ENCODE measurements at regions not wholly inside any gene's neighbourhood (a gene's known extent, or its start where the extent isn't known, plus 50 kb on each side); places are given as distances from the start of the nearest gene placed in this dataset.

DNA sequence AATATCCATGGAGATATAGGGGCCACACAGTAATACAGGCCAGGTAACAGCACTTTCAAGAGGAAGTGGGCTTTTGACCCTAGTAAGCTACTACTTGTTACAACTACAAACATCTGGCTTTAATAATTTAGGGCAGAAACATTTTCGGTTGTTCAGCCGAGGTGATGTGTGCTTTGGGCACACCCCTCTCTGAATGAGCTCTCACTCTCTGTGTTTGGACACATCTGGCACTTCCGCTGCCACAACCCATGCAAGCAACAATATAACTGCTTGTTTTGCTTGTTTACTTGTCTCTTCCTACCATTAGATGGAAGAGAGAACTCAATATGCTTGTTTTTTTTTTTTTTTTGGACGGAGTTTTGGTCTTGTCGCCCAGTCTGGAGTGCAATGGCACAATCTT, 277.2 kb downstream of the HS3ST1 start:
- no peaks in the 10 kb centered on the region for H3K9me3 ChIP-seq (ENCODE audit: control insufficient read depth, insufficient read depth, low read length)
- H3K4me1 ChIP-seq (ENCODE audit: control insufficient read depth, insufficient read depth, low read length), result peaks cover 19% of the 10 kb centered on the region
- H3K27me3 ChIP-seq (ENCODE audit: control insufficient read depth, insufficient read depth, low read length), result no peaks in the 10 kb centered on the region
- no peak overlapping the region for H3K9ac ChIP-seq (ENCODE audit: low read depth, low read length)
- no peaks in the 10 kb centered on the region for H3K36me3 ChIP-seq (ENCODE audit: control insufficient read depth, insufficient read depth, low read length)
- no peak overlapping the region for H3K4me3 ChIP-seq (ENCODE audit: low read depth, low read length)

DNA sequence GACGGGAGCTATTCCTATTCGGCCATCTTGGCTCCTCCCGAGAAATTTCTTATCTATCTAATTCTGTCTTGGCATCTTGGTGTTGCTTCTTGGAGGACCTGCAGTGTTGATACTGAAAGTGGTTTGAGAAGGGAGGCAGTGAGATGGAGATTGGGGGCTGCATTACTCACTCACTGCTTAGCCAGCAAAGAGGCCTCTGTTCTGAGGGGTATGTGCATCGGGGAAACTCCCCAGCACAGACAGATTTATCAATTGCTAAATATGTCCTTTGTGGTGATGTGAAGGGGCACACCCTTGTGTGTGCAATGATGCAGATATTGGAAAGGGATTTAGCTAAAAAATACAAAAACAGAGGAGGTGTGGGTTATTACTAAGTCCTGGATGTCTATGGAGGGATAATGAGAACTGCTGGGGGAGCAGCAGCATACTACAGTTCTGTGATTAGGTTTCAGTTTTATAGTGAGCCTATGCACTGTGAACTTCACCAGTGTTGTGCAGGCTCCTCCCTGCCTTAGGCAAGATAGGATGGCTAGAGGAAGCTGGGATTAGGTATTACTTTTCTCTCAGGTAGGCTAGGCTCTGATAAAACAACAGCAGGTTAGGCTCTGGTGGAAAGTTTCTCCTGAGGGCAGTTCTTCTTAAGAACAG, 279.0 kb downstream of the HS3ST1 start:
- H3K36me3 ChIP-seq (ENCODE audit: control insufficient read depth, insufficient read depth, low read length), result no peaks in the 10 kb centered on the region
- H3K27me3 ChIP-seq (ENCODE audit: control insufficient read depth, insufficient read depth, low read length), result no peaks in the 10 kb centered on the region
- peak overlapping the region; percentile 36 for H3K4me3 ChIP-seq (ENCODE audit: low read depth, low read length)
- peak overlapping the region; percentile 70 for H3K9ac ChIP-seq (ENCODE audit: low read depth, low read length)
- peaks cover 12% of the 10 kb centered on the region for H3K4me1 ChIP-seq (ENCODE audit: control insufficient read depth, insufficient read depth, low read length)
- no peaks in the 10 kb centered on the region for H3K9me3 ChIP-seq (ENCODE audit: control insufficient read depth, insufficient read depth, low read length)

DNA sequence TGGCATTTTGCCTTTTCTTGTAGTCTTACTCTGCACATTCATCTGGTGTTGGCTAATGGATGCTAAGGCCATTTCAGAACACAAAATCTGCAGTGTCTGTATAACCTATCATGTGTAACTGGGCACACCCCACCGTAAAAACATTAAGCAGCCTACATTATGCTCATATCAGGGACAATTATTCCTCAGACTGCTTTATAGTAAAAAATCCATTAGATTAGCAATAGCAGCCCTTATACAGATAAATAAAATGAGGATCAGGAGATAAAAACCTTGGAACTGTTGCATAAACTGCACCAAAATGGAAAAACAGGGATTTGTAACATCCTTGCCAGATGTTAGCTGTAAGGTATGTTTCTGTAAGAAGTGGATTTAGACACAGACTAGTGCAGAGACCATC, 288.8 kb downstream of the HS3ST1 start:
- Histone ChIP-seq H3K9me3 (ENCODE audit: control insufficient read depth, insufficient read depth, low read length) (no peaks in the 10 kb centered on the region), H3K4me1 (ENCODE audit: control insufficient read depth, insufficient read depth, low read length) (no peaks in the 10 kb centered on the region), H3K9ac (ENCODE audit: low read depth, low read length) (no peak overlapping the region), H3K36me3 (ENCODE audit: control insufficient read depth, insufficient read depth, low read length) (no peaks in the 10 kb centered on the region), H3K4me3 (ENCODE audit: low read depth, low read length) (no peak overlapping the region), H3K27me3 (ENCODE audit: control insufficient read depth, insufficient read depth, low read length) (no peaks in the 10 kb centered on the region)

DNA sequence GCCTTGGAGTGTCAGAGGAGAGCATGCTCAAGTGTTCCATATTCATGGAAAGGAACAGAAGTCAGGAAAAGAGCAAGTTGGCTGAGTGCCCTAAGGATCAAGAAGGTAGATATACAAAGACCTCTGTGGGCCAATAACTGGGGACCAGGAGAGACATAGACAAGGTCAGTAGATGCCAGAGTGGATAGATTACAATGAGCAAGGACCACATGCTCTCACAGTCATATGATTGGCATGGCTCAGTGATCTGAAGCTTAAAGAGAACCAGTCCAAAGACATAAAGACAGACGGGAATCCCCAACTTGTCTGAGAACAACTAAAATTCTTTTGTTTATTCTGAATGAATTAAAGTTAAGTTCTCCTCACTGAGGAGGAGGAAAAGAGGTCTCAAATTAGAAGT, 289.7 kb downstream of the HS3ST1 start:
- no peaks in the 10 kb centered on the region for H3K9me3 ChIP-seq (ENCODE audit: control insufficient read depth, insufficient read depth, low read length)
- H3K4me1 ChIP-seq (ENCODE audit: control insufficient read depth, insufficient read depth, low read length), result no peaks in the 10 kb centered on the region
- H3K4me3 ChIP-seq (ENCODE audit: low read depth, low read length), result no peak overlapping the region
- H3K27me3 ChIP-seq (ENCODE audit: control insufficient read depth, insufficient read depth, low read length), result no peaks in the 10 kb centered on the region
- no peak overlapping the region for H3K9ac ChIP-seq (ENCODE audit: low read depth, low read length)
- H3K36me3 ChIP-seq (ENCODE audit: control insufficient read depth, insufficient read depth, low read length), result no peaks in the 10 kb centered on the region

DNA sequence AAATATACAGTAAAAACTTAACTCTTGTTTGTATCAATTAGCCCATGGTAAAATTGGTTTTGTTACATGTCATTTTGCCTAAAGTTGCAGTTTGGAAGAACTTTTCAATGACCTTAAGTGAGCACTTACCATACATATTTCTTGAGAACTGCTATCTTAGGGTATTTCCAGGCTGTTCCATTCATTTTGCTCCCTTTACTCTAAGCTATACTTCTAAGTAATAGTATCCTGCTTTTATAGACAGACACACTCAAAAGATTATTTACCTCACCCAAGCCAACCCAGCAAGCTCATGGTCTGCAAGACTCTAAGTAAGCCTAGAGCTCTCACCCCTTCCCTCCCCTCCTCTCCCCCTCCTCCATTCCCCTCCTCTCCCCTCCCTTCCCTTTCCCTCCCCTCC, 294.0 kb downstream of the HS3ST1 start:
- Histone ChIP-seq H3K4me3 (ENCODE audit: low read depth, low read length) (no peak overlapping the region), H3K9ac (ENCODE audit: low read depth, low read length) (no peak overlapping the region), H3K27me3 (ENCODE audit: control insufficient read depth, insufficient read depth, low read length) (no peaks in the 10 kb centered on the region), H3K4me1 (ENCODE audit: control insufficient read depth, insufficient read depth, low read length) (no peaks in the 10 kb centered on the region), H3K36me3 (ENCODE audit: control insufficient read depth, insufficient read depth, low read length) (no peaks in the 10 kb centered on the region), H3K9me3 (ENCODE audit: control insufficient read depth, insufficient read depth, low read length) (no peaks in the 10 kb centered on the region)

DNA sequence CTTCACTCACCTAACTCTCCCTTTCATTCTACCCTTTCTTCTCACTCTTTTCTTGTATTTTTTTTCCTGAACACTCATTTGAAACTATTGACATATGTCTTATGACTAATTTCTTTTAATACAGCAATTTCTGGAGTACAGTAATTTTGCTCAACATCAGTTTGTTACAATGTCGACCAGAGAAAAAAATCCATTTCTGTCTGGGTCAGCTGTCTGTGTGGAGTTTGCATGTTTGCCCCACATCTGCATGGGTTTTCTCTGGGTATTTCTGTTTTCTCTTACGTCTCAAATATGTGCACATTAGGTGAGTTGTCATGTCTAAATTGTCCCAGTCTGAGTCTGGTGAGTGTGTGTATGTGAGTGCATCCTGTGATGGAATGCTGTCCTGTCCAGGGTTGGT, 294.8 kb downstream of the HS3ST1 start:
- Histone ChIP-seq H3K4me1 (ENCODE audit: control insufficient read depth, insufficient read depth, low read length) (no peaks in the 10 kb centered on the region), H3K9ac (ENCODE audit: low read depth, low read length) (no peak overlapping the region), H3K36me3 (ENCODE audit: control insufficient read depth, insufficient read depth, low read length) (no peaks in the 10 kb centered on the region), H3K27me3 (ENCODE audit: control insufficient read depth, insufficient read depth, low read length) (no peaks in the 10 kb centered on the region), H3K4me3 (ENCODE audit: low read depth, low read length) (no peak overlapping the region), H3K9me3 (ENCODE audit: control insufficient read depth, insufficient read depth, low read length) (no peaks in the 10 kb centered on the region)

DNA sequence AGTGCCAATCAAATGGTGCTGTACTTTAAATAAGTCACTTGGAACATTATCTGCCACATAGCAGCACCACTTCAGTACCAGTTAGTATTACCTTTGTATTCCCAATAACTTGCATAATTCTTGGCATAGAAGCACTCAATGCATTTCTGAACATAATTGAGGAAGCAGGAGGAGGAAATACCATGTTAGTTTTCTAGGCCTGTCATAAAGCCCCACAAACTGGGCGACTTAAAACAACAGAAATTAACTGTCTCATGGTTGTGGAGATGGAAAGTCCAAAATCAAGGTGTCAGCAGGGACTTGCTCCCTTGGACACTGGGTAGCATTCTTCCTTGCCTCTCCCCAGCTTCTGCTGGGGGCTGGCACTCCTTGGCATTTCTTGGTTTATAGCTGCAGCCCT, 296.2 kb downstream of the HS3ST1 start:
- Histone ChIP-seq H3K27me3 (ENCODE audit: control insufficient read depth, insufficient read depth, low read length) (no peaks in the 10 kb centered on the region), H3K36me3 (ENCODE audit: control insufficient read depth, insufficient read depth, low read length) (no peaks in the 10 kb centered on the region), H3K9me3 (ENCODE audit: control insufficient read depth, insufficient read depth, low read length) (no peaks in the 10 kb centered on the region), H3K4me3 (ENCODE audit: low read depth, low read length) (no peak overlapping the region), H3K9ac (ENCODE audit: low read depth, low read length) (no peak overlapping the region), H3K4me1 (ENCODE audit: control insufficient read depth, insufficient read depth, low read length) (no peaks in the 10 kb centered on the region)

DNA sequence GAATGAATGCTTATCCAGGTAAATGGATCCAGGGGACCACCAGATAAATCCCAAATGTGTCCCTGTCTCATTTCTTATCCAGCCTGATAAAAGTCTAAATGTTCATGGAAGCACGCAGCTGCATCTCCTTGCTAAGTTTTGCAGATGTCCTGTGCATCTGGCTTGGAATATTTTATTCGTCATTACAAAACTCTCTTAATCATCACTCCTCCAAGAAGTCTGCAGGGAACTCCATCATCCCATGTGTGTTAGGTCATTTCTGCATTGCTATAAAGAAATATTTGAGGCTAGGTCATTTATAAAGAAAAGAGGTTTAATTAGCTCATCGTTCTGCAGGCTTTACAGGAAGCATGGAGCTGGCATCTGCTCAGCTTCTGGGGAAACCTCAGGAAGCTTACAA, 297.2 kb downstream of the HS3ST1 start:
- Histone ChIP-seq H3K27me3 (ENCODE audit: control insufficient read depth, insufficient read depth, low read length) (no peaks in the 10 kb centered on the region), H3K36me3 (ENCODE audit: control insufficient read depth, insufficient read depth, low read length) (no peaks in the 10 kb centered on the region)

DNA sequence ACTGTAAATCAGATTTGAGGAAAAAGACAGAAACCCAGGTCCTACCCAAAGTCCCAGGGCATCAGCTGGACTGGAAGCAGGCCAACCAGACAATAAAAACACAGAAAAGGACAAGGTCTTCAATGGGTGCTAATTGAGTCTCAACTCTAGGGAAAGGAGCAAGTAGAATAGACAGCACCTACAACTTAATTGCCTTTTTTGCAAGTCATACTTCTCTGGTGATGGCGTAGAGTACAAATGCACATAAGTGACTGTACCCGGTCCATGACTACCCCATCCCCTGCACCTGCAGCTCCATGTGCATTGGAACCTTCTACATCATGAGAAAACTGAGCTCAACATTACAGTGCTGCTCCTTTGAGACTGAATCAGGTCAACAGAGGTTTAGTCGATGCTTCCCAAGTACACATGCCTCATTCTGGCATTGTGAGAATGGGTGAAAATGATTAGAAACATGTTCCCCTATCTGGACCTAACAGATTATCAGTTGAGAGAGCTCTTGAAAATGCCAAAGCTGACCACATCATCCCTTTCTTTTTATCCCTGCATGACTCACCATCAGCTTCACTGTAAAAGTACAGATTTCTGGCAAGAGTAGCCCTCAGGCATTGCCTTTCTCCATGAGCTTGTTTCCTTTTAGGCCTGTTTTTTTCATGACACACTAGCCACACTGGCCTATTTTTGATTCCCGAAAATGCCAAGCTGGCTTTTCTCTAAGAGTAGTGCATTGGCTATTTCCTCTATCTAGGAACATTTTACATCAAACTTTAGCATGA, 298.3 kb downstream of the HS3ST1 start:
- Histone ChIP-seq H3K4me3 (ENCODE audit: low read depth, low read length) (no peak overlapping the region), H3K9me3 (ENCODE audit: control insufficient read depth, insufficient read depth, low read length) (no peaks in the 10 kb centered on the region), H3K9ac (ENCODE audit: low read depth, low read length) (no peak overlapping the region)

More for the DNA sequence above, 297.2 kb downstream of the HS3ST1 start:
- no peak overlapping the region for H3K4me3 ChIP-seq (ENCODE audit: low read depth, low read length)
- H3K4me1 ChIP-seq (ENCODE audit: control insufficient read depth, insufficient read depth, low read length), result no peaks in the 10 kb centered on the region
- H3K9ac ChIP-seq (ENCODE audit: low read depth, low read length), result no peak overlapping the region
- no peaks in the 10 kb centered on the region for H3K9me3 ChIP-seq (ENCODE audit: control insufficient read depth, insufficient read depth, low read length)

DNA sequence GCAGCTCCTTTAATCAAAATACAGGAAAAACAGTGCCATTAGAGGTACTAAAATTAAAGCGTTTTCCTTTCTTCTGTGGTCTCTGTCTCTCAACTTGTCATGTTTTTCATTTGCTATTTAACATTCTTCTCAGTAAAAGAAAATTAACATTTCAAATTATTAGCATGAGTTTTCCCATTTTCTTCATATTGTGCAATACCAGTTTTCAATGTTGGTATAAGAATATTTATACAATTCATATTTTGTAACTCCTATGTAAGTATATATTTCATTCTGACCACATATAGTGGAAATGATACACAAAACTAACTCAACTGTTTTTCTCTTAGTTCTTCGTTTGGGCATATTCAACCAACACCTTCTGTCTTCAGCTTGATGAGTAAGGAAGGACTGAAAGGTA, 308.3 kb downstream of the HS3ST1 start:
- peaks cover 4% of the 10 kb centered on the region for H3K4me1 ChIP-seq (ENCODE audit: control insufficient read depth, insufficient read depth, low read length)
- no peaks in the 10 kb centered on the region for H3K27me3 ChIP-seq (ENCODE audit: control insufficient read depth, insufficient read depth, low read length)

More for the DNA sequence above, 298.3 kb downstream of the HS3ST1 start:
- no peaks in the 10 kb centered on the region for H3K36me3 ChIP-seq (ENCODE audit: control insufficient read depth, insufficient read depth, low read length)
- H3K27me3 ChIP-seq (ENCODE audit: control insufficient read depth, insufficient read depth, low read length), result no peaks in the 10 kb centered on the region
- no peaks in the 10 kb centered on the region for H3K4me1 ChIP-seq (ENCODE audit: control insufficient read depth, insufficient read depth, low read length)

DNA sequence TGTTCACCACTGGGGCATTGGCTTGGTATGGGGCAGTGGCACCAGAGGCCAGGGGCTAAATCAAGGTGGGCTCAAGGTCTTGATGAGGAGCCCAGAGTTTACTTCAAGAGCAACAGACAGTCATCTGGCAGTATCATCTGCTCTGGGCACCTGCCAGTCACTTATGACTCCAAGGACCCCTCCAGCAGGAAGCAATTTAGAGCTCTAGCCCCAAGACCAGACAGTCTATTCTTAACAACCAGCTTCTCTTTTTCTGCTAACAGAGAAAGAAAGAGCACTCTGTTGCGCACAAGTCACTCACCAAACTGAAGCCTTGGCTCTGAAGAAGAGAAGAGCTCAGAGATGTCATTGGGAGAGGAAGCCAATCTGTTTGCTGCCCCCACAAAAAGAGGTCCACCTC, 309.2 kb downstream of the HS3ST1 start:
- H3K4me1 ChIP-seq (ENCODE audit: control insufficient read depth, insufficient read depth, low read length), result peaks cover 4% of the 10 kb centered on the region
- no peaks in the 10 kb centered on the region for H3K36me3 ChIP-seq (ENCODE audit: control insufficient read depth, insufficient read depth, low read length)
- H3K4me3 ChIP-seq (ENCODE audit: low read depth, low read length), result no peak overlapping the region
- no peak overlapping the region for H3K9ac ChIP-seq (ENCODE audit: low read depth, low read length)
- no peaks in the 10 kb centered on the region for H3K9me3 ChIP-seq (ENCODE audit: control insufficient read depth, insufficient read depth, low read length)
- H3K27me3 ChIP-seq (ENCODE audit: control insufficient read depth, insufficient read depth, low read length), result no peaks in the 10 kb centered on the region

More for the DNA sequence above, 308.3 kb downstream of the HS3ST1 start:
- Histone ChIP-seq H3K36me3 (ENCODE audit: control insufficient read depth, insufficient read depth, low read length) (no peaks in the 10 kb centered on the region), H3K9me3 (ENCODE audit: control insufficient read depth, insufficient read depth, low read length) (no peaks in the 10 kb centered on the region), H3K9ac (ENCODE audit: low read depth, low read length) (no peak overlapping the region), H3K4me3 (ENCODE audit: low read depth, low read length) (no peak overlapping the region)

DNA sequence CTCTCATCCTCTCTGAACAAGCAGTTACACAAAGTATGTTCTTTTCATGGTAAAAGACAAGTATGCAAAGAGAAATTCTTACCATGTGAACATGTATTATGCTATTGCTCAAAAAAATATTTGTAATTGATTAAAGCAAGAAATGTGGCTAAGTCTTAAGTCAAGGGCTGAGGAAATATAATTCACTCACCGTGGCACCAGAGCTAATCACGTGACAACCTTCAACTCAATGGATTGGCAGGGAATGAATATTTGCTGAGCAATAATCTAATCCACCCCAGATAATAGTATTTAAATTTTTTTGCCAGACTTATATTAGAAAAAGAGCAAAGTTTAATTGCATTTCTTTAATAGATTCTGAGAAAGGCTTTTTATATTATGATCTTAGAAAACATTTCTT, 310.2 kb downstream of the HS3ST1 start:
- Histone ChIP-seq H3K36me3 (ENCODE audit: control insufficient read depth, insufficient read depth, low read length) (no peaks in the 10 kb centered on the region), H3K4me1 (ENCODE audit: control insufficient read depth, insufficient read depth, low read length) (peaks cover 4% of the 10 kb centered on the region), H3K9me3 (ENCODE audit: control insufficient read depth, insufficient read depth, low read length) (no peaks in the 10 kb centered on the region), H3K4me3 (ENCODE audit: low read depth, low read length) (no peak overlapping the region), H3K9ac (ENCODE audit: low read depth, low read length) (no peak overlapping the region), H3K27me3 (ENCODE audit: control insufficient read depth, insufficient read depth, low read length) (no peaks in the 10 kb centered on the region)

All from iPS-15b (cell line).